ENCODE measurements at regions not wholly inside any gene's neighbourhood (a gene's known extent, or its start where the extent isn't known, plus 50 kb on each side); places are given as distances from the start of the nearest gene placed in this dataset.

- no peak overlapping the region for H3K4me3 ChIP-seq (ENCODE audit: low read depth, low read length)
- no peak for DNase-seq (ENCODE audit: low read depth)
- TF ChIP-seq CTCF (conservative IDR thresholded peaks at IDR 0.05; ENCODE audit: low read depth, low read length): no peak
Measured at GRCh38 chr5:138654281-138654867, 79.2 kb upstream of the HSPA9 start.

GRCh38 chr5:138653502-138653901, 78.3 kb upstream of the HSPA9 start:
- H3K4me3 ChIP-seq (ENCODE audit: low read depth, low read length): no peak overlapping the region
- DNase-seq (ENCODE audit: low read depth): no peak
- TF ChIP-seq CTCF (conservative IDR thresholded peaks at IDR 0.05; ENCODE audit: low read depth, low read length): peak; percentile 69

- no peak overlapping the region for H3K4me3 ChIP-seq (ENCODE audit: low read depth, low read length)
- TF ChIP-seq CTCF (conservative IDR thresholded peaks at IDR 0.05; ENCODE audit: low read depth, low read length): no peak
- DNase-seq (ENCODE audit: low read depth): no peak
Measured at GRCh38 chr5:138651767-138652117, 76.5 kb upstream of the HSPA9 start.

GRCh38 chr5:138651058-138651766, 76.0 kb upstream of the HSPA9 start:
- H3K4me3 ChIP-seq (ENCODE audit: low read depth, low read length): no peak overlapping the region
- TF ChIP-seq CTCF (conservative IDR thresholded peaks at IDR 0.05; ENCODE audit: low read depth, low read length): no peak
- DNase-seq (ENCODE audit: low read depth): no peak

GRCh38 chr5:138650196-138650595, 75.0 kb upstream of the HSPA9 start:
- no peak overlapping the region for H3K4me3 ChIP-seq (ENCODE audit: low read depth, low read length)
- no peak for DNase-seq (ENCODE audit: low read depth)
- TF ChIP-seq CTCF (conservative IDR thresholded peaks at IDR 0.05; ENCODE audit: low read depth, low read length): no peak

- TF ChIP-seq CTCF (conservative IDR thresholded peaks at IDR 0.05; ENCODE audit: low read depth, low read length): no peak
- DNase-seq (ENCODE audit: low read depth): no peak
Measured at GRCh38 chr5:138649775-138650174, 74.6 kb upstream of the HSPA9 start.

GRCh38 chr5:138649316-138649720, 74.1 kb upstream of the HSPA9 start:
- H3K4me3 ChIP-seq (ENCODE audit: low read depth, low read length): no peak overlapping the region
- no peak for DNase-seq (ENCODE audit: low read depth)
- no peak for TF ChIP-seq CTCF (conservative IDR thresholded peaks at IDR 0.05; ENCODE audit: low read depth, low read length)

More at GRCh38 chr5:138649775-138650174, 74.6 kb upstream of the HSPA9 start:
- no peak overlapping the region for H3K4me3 ChIP-seq (ENCODE audit: low read depth, low read length)
